Small intestine (tissue), 7 donors: ENCODE measurements at regions not wholly inside any gene's neighbourhood (a gene's known extent, or its start where the extent isn't known, plus 50 kb on each side); places are given as distances from the start of the nearest gene placed in this dataset.

ENCODE experiments used
- DNase-seq, 2 donors: peaks; one replicate each; pipeline versions ENCODE4 v3.0.0 to v3.0.0-alpha.2; 2013
- FAIRE-seq: peaks from 2 replicates; lab custom pipeline; 2012; peaks lifted over from hg19 to GRCh38; lab: Jason Lieb, UNC
- H3K27ac ChIP-seq, 3 donors: one replicate each; pipeline ENCODE4 v1.5.1; 2013; ENCODE audit warnings: low read length in 2 of 3, mild to moderate bottlenecking in 2 of 3, control low read depth in 1 of 3, inconsistent platforms in 1 of 3, low read depth in 1 of 3, moderate library complexity in 1 of 3
- H3K27me3 ChIP-seq, 3 donors: one replicate each; pipeline ENCODE4 v1.6.1; 2013; ENCODE audit warnings: low read length in 3 of 3, inconsistent platforms in 1 of 3; ENCODE audit not compliant: control insufficient read depth in 3 of 3, insufficient read depth in 3 of 3
- H3K36me3 ChIP-seq, 3 donors: one replicate each; pipeline ENCODE4 v1.6.1; 2013; ENCODE audit warnings: low read length in 3 of 3, inconsistent platforms in 1 of 3, low read depth in 1 of 3, mild to moderate bottlenecking in 1 of 3, moderate library complexity in 1 of 3; ENCODE audit not compliant: control insufficient read depth in 3 of 3, insufficient read depth in 2 of 3
- H3K4me1 ChIP-seq, 3 donors: one replicate each; pipeline ENCODE4 v1.6.1; 2013; ENCODE audit warnings: low read length in 2 of 3, inconsistent platforms in 1 of 3, low read depth in 1 of 3, mild to moderate bottlenecking in 1 of 3, moderate library complexity in 1 of 3; ENCODE audit not compliant: control insufficient read depth in 3 of 3, insufficient read depth in 2 of 3
- H3K4me3 ChIP-seq, 3 donors: one replicate each; pipeline ENCODE4 v1.5.1; 2013; ENCODE audit warnings: low read length in 3 of 3, control low read depth in 1 of 3, inconsistent platforms in 1 of 3, low read depth in 1 of 3, mild to moderate bottlenecking in 1 of 3, moderate library complexity in 1 of 3
- H3K9me3 ChIP-seq, 2 donors: one replicate each; pipeline ENCODE4 v1.6.1; 2013; ENCODE audit warnings: low read depth in 1 of 2, low read length in 1 of 2; ENCODE audit not compliant: control insufficient read depth in 2 of 2, insufficient read depth in 1 of 2
- WGBS, 3 donors: extraction: QIAGEN DNeasy Blood & Tissue Kit; methylation state at CpG; one replicate each; pipeline ENCODE4 v1.1.7; 2013; 5-methylcytosine and 5-hydroxymethylcytosine counted together
- donor health status: healthy with polysubstance abuse.
- donor health status: control.
- donor health status: control.
- donor health status: Bipolar disorder and iron deficiency.
- donor health status: healthy.

GRCh38 chrX:142576615-142577014, 371.5 kb upstream of the MAGEC2 start:
- Histone ChIP-seq H3K27ac (no peak overlapping the region), H3K9me3 (peaks cover 2 to 21% of the 10 kb centered on the region in 2 donors), H3K4me1 (no peaks in the 10 kb centered on the region), H3K36me3 (no peaks in the 10 kb centered on the region), H3K27me3 (no peaks in the 10 kb centered on the region), H3K4me3 (no peak overlapping the region)
- WGBS, 3 donors, result 31 to 70% (median 38%) methylated on average over 3 of the region's 3 CpGs
- no peak for FAIRE-seq
- DNase-seq, result no peak

GRCh38 chrX:142549923-142550322, 344.8 kb upstream of the MAGEC2 start:
- no peaks in the 10 kb centered on the region for H3K36me3 ChIP-seq
- peaks cover 0 to under 1% of the 10 kb centered on the region in 2 donors for H3K9me3 ChIP-seq
- H3K27ac ChIP-seq, result no peak overlapping the region
- DNase-seq, result no peak
- no peak for FAIRE-seq
- H3K4me3 ChIP-seq, result no peak overlapping the region
- no peaks in the 10 kb centered on the region for H3K4me1 ChIP-seq
- 45 to 61% (median 54%) methylated on average over 3 of the region's 3 CpGs for WGBS, 3 donors
- H3K27me3 ChIP-seq, result no peaks in the 10 kb centered on the region

GRCh38 chrX:142505839-142506238, 300.7 kb upstream of the MAGEC2 start:
- H3K27me3 ChIP-seq, result no peaks in the 10 kb centered on the region
- H3K36me3 ChIP-seq, result no peaks in the 10 kb centered on the region
- no peaks in the 10 kb centered on the region for H3K4me1 ChIP-seq
- DNase-seq (no peak), FAIRE-seq (no peak)
- no peak overlapping the region for H3K27ac ChIP-seq
- 56 to 80% (median 63%) methylated on average over 3 of the region's 3 CpGs for WGBS, 3 donors
- H3K9me3 ChIP-seq, result no peaks in the 10 kb centered on the region
- no peak overlapping the region for H3K4me3 ChIP-seq

GRCh38 chrX:142503967-142504643, 299.0 kb upstream of the MAGEC2 start:
- Histone ChIP-seq H3K4me3 (no peak overlapping the region), H3K9me3 (no peaks in the 10 kb centered on the region), H3K36me3 (no peaks in the 10 kb centered on the region), H3K4me1 (no peaks in the 10 kb centered on the region), H3K27ac (no peak overlapping the region), H3K27me3 (no peaks in the 10 kb centered on the region)
- DNase-seq, result no peak
- WGBS, 3 donors, result 69 to 82% (median 72%) methylated on average over 5 of the region's 5 CpGs
- no peak for FAIRE-seq

- no peak for FAIRE-seq
- no peak for DNase-seq
- H3K4me1 ChIP-seq, result no peaks in the 10 kb centered on the region
- H3K36me3 ChIP-seq, result no peaks in the 10 kb centered on the region
- H3K27ac ChIP-seq, result no peak overlapping the region
- no peaks in the 10 kb centered on the region for H3K9me3 ChIP-seq
- no peaks in the 10 kb centered on the region for H3K27me3 ChIP-seq
- 42 to 71% (median 43%) methylated on average over 2 of the region's 2 CpGs for WGBS, 3 donors
- no peak overlapping the region for H3K4me3 ChIP-seq
These were observed 297.4 kb upstream of the MAGEC2 start for GRCh38 chrX:142502441-142502840.

- DNase-seq (no peak), FAIRE-seq (no peak)
- Histone ChIP-seq H3K36me3 (no peaks in the 10 kb centered on the region), H3K27me3 (no peaks in the 10 kb centered on the region), H3K9me3 (no peaks in the 10 kb centered on the region), H3K27ac (no peak overlapping the region), H3K4me3 (no peak overlapping the region), H3K4me1 (no peaks in the 10 kb centered on the region)
- WGBS, 3 donors, result 91 to 93% (median 92%) methylated on average over 3 of the region's 3 CpGs
These were observed 294.9 kb upstream of the MAGEC2 start for GRCh38 chrX:142499992-142500391.

GRCh38 chrX:142483965-142484364, 278.9 kb upstream of the MAGEC2 start:
- no peak for DNase-seq
- no peak for FAIRE-seq
- Histone ChIP-seq H3K4me1 (no peaks in the 10 kb centered on the region), H3K9me3 (no peaks in the 10 kb centered on the region), H3K27me3 (no peaks in the 10 kb centered on the region), H3K27ac (no peak overlapping the region), H3K36me3 (no peaks in the 10 kb centered on the region), H3K4me3 (no peak overlapping the region)
- 66 to 73% (median 71%) methylated on average over 2 of the region's 2 CpGs for WGBS, 3 donors

GRCh38 chrX:142446349-142446748, 241.3 kb upstream of the MAGEC2 start:
- Histone ChIP-seq H3K9me3 (peaks cover 0 to 2% of the 10 kb centered on the region in 2 donors), H3K36me3 (no peaks in the 10 kb centered on the region), H3K4me3 (no peak overlapping the region), H3K27ac (no peak overlapping the region), H3K4me1 (no peaks in the 10 kb centered on the region), H3K27me3 (no peaks in the 10 kb centered on the region)
- no peak for DNase-seq
- 79 to 91% (median 88%) methylated on average over 3 of the region's 3 CpGs for WGBS, 3 donors
- FAIRE-seq, result no peak

GRCh38 chrX:142428916-142429315, 223.8 kb upstream of the MAGEC2 start:
- no peaks in the 10 kb centered on the region for H3K9me3 ChIP-seq
- H3K27ac ChIP-seq, result no peak overlapping the region
- H3K27me3 ChIP-seq, result no peaks in the 10 kb centered on the region
- WGBS, 3 donors, result 69 to 81% (median 72%) methylated on average over 5 of the region's 5 CpGs
- DNase-seq (no peak), FAIRE-seq (no peak)
- no peaks in the 10 kb centered on the region for H3K4me1 ChIP-seq
- H3K4me3 ChIP-seq, result no peak overlapping the region
- no peaks in the 10 kb centered on the region for H3K36me3 ChIP-seq
